NCI-H1436 (cell line): ENCODE measurements at regions not wholly inside any gene's neighbourhood (a gene's known extent, or its start where the extent isn't known, plus 50 kb on each side); places are given as distances from the start of the nearest gene placed in this dataset.
"Not testable (repeated sequence)": the region's sequence is repeated elsewhere in the genome, so short reads cannot be mapped to it uniquely, and the experiment has no call there.

ENCODE experiments used
- DNase-seq: peaks from one replicate; lab custom pipeline; 2025; lab: John Stamatoyannopoulos, UW

GRCh38 chr11:122199661-122200060 is 83.6 kb upstream of the BLID start:
- DNase-seq: no peak

GRCh38 chr11:122198291-122198983 is 82.4 kb upstream of the BLID start:
- DNase-seq: no peak

- DNase-seq: no peak
These were observed 81.3 kb upstream of the BLID start for GRCh38 chr11:122197066-122197987.

GRCh38 chr11:122195790-122196189 is 79.8 kb upstream of the BLID start:
- DNase-seq: no peak

DNA sequence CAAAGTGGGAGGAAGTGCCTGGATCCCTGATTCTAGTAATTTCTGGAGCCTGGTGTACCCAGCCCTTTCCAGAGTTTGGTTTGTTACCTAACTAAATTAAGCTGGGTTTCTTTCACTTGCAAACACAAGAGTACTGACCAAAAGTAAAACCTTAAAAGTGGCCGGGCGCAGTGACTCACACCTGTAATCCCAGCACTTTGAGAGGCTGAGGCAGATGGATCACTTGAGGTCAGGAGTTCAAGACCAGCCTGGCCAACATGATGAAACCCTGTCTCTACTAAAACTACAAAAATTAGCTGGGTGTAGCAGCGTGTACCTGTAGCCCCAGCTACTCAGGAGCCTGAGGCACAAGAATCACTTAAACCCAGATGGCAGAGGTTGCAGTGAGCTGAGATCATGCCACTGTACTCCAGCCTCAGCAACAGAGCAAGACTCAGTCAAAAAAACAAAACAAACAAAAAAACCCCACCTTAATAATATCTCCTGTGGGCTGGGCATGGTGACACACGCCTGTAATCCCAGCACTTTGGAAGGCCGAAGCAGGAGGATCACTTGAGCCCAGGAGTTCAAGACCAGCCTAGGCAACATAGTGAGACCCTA is 78.0 kb upstream of the BLID start:
- DNase-seq: not testable (repeated sequence)

GRCh38 chr11:122193457-122193856 is 77.4 kb upstream of the BLID start:
- DNase-seq: no peak

DNA sequence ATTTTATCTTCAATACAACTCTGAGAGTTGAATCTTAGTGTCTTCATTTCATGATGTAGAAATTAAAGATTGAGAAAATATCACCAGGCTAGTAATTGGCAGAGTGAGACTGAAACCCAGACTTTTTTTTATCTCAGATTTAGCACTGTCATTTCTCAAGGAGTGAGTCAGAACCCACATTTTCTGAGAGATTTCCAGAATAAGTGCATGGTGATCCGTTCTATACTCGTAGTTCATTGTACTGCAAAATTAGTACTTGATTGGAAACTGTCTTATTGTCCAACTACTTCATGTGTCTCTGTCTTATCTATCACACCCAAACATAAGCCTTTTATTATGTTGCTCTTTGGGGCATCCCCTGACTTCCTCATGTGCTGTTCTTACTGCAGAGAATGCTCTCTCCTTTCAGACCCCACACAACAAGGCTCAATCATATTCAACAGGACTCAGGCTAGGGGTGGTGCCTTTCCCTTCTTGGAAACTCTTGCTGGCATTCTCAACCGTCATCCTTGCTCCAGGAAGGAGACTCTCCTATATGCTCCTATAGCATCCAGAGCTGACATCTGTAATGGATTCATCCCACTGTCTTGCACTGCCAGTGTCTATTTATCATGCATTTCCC is 76.7 kb upstream of the BLID start:
- DNase-seq: no peak

GRCh38 chr11:122190768-122191167 is 74.8 kb upstream of the BLID start:
- no peak for DNase-seq

DNA sequence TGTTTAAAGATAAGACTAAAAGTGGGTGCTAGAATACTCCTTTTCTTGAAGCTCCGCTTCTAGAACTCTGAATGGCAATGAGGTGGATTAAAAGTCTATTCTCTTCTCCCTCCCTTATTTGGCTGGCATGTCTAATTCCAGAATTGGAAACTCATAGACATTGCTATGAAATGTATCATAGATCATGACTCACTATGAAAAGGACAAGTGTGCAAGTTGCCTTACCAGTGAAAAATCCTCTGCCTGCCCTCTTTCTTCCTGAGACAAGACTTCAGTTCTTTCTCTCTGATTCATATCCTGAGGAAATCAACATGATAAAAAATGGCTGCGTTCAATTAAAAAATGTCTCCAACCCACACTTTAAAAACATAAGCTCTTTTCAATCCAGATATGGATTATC is 73.2 kb upstream of the BLID start:
- DNase-seq: no peak

- DNase-seq: no peak
These were observed 71.6 kb upstream of the BLID start for GRCh38 chr11:122187373-122188165.

DNA sequence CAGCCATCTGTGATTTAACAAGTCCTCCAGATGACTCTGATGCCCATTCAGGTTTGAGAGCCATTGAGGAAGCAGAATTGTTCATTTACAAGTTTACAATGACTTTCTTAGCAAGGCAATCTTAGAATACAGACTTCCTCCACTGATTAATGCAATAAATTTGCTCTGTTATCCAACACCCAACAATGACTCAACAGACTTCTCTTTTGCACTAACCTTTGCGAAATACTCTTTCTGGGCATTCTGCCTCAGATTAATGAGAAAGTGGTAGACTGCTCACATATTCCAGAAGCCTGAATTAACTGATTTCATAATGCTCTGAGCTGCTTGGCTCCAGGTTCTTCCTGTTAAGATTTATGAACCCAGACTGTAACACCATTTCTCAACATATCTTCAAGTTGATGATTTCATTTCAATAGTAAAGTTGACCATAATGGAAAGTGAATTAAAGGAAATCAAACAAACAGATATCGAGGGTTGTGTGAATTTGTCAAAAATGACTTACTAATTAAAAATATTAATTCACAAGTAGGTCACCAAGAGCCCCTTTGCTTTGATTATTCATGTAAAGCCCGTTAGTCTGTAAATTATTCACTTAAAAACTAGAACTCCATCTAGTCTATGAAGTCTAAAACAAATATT is 70.5 kb upstream of the BLID start:
- DNase-seq: no peak

DNA sequence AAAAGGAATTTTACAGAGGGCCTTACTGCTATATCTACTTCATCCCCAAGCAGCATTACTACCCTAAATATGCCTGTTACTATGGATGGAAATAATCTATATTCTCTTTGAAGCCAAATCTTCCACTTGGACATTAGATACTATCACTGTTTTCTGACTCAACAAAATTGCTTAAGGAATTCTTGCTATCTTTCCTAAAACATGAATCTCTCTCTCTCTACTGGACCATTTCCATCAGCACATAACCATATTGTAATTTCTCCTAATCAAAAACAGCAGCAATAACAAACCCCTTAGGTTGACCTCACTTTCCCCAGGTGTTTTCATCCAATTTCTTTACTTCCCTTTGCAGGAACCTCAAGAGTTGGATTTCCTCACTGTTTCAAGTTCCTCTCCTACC is 67.9 kb upstream of the BLID start:
- DNase-seq: no peak

DNA sequence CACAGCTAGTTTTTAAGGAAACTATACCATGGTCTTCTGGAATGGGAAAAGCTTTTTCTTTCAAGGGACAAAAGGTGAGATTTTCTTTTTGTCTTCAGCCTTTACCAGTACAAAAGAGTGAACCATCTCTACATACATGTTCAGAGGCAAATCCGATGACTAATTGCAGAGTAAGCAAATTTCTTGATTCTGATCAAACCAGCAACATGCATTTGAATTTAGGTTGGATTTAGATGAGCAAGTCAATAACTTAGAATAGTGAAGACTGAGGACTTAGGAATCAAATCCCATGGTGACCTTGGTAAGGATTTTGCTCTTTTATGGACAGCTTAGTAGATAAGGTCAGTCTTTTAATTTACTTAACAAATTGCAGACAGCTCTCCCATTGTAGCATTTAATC is 65.9 kb upstream of the BLID start:
- no peak for DNase-seq

- DNase-seq: no peak
These were observed 65.4 kb upstream of the BLID start for GRCh38 chr11:122181372-122181771.

- DNase-seq: no peak
These were observed 64.2 kb upstream of the BLID start for GRCh38 chr11:122179961-122180834.

DNA sequence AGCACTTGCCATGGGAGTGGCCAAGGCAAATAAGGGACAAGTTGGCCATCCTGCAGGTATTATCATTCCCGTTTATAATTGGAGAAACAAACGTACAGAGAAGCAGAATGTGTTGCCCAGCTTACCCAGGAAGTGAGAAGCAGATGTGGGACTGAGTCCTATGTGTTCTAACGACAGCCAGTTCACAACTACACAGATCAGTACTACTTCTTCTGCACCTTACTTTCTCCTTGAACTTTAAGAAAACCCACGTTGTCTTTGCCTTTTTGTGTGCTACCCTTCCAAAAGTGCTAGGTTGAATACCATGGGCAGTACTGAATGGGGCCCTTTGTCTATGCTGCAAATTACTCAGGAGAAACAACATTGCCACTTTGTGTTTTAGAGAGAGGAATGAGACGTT is 62.8 kb upstream of the BLID start:
- DNase-seq: no peak

- no peak for DNase-seq
These were observed 61.2 kb upstream of the BLID start for GRCh38 chr11:122177238-122177637.

- no peak for DNase-seq
These were observed 60.6 kb upstream of the BLID start for GRCh38 chr11:122176651-122177050.

GRCh38 chr11:122175306-122175705 is 59.3 kb upstream of the BLID start:
- no peak for DNase-seq

- no peak for DNase-seq
These were observed 57.6 kb upstream of the BLID start for GRCh38 chr11:122173587-122173986.
